GM23338 (cell line): ENCODE measurements at regions not wholly inside any gene's neighbourhood (a gene's known extent, or its start where the extent isn't known, plus 50 kb on each side); places are given as distances from the start of the nearest gene placed in this dataset.

ENCODE experiments used
- ATAC-seq: fragments of 200-7000 bp; cut with Tn5 transposase; 3 replicates; pipeline ENCODE4 v1.9.1; 2020
- DNase-seq: peaks from one replicate; pipeline ENCODE4 v3.0.0-alpha.2; 2015; ENCODE audit warnings: low spot score
- H2AFZ ChIP-seq: fragments of 200-600 bp; sonication (generic); 2 replicates; pipeline ENCODE4 v1.8.0; 2016; ENCODE audit warnings: antibody characterized with exemption, mild to moderate bottlenecking, moderate library complexity
- H3F3A ChIP-seq: fragments of 200-600 bp; sonication (generic); replicated peaks from 2 replicates; pipeline ENCODE4 v1.8.0; 2017; ENCODE audit warnings: antibody characterized with exemption, mixed run types, low read depth
- H3K27ac ChIP-seq: fragments of 200-600 bp; sonication (generic); 2 replicates; pipeline ENCODE4 v1.6.1; 2016; ENCODE audit warnings: low read depth
- H3K27me3 ChIP-seq: fragments of 200-600 bp; sonication (generic); 2 replicates; pipeline ENCODE4 v1.8.0; 2016; ENCODE audit warnings: mild to moderate bottlenecking, mixed run types, moderate library complexity; ENCODE audit not compliant: insufficient read depth
- H3K36me3 ChIP-seq: fragments of 200-600 bp; sonication (generic); 2 replicates; pipeline ENCODE4 v1.8.0; 2016; ENCODE audit warnings: mild to moderate bottlenecking; ENCODE audit not compliant: insufficient read depth
- H3K4me1 ChIP-seq: fragments of 200-600 bp; sonication (generic); 2 replicates; pipeline ENCODE4 v1.8.0; 2016; ENCODE audit warnings: mild to moderate bottlenecking, moderate library complexity; ENCODE audit not compliant: insufficient read depth
- H3K4me2 ChIP-seq: fragments of 200-600 bp; sonication (generic); 2 replicates; pipeline ENCODE4 v1.7.1; 2017; ENCODE audit warnings: mixed run types
- H3K4me3 ChIP-seq: fragments of 200-600 bp; sonication (generic); 2 replicates; pipeline ENCODE4 v1.6.1; 2016; ENCODE audit warnings: mixed run types
- H3K79me2 ChIP-seq: fragments of 200-600 bp; sonication (generic); replicated peaks from 2 replicates; pipeline ENCODE4 v1.8.0; 2017; ENCODE audit warnings: mild to moderate bottlenecking; ENCODE audit not compliant: insufficient read depth
- H3K9me2 ChIP-seq: fragments of 200-600 bp; sonication (generic); 2 replicates; pipeline ENCODE4 v1.8.0; 2017; ENCODE audit not compliant: insufficient read depth
- H4K20me1 ChIP-seq: fragments of 200-600 bp; sonication (generic); replicated peaks from 2 replicates; pipeline ENCODE4 v1.8.0; 2017; ENCODE audit warnings: mild to moderate bottlenecking; ENCODE audit not compliant: insufficient read depth
- H3K27ac Mint-ChIP-seq: 2 replicates; pipeline ENCODE4 v1.8.0; 2020; ENCODE audit warnings: inconsistent platforms, mild to moderate bottlenecking, moderate library complexity, mixed read lengths
- H3K27me3 Mint-ChIP-seq: 3 replicates; pipeline ENCODE4 v1.8.0; 2022; ENCODE audit warnings: low read depth, mild to moderate bottlenecking, moderate library complexity, mixed read lengths, inconsistent platforms; ENCODE audit not compliant: insufficient read depth, poor library complexity
- H3K36me3 Mint-ChIP-seq: 3 replicates; pipeline ENCODE4 v1.8.0; 2021; ENCODE audit warnings: low read depth, mild to moderate bottlenecking, inconsistent platforms, moderate library complexity, mixed read lengths
- H3K4me1 Mint-ChIP-seq: 3 replicates; pipeline ENCODE4 v1.8.0; 2020; ENCODE audit warnings: mild to moderate bottlenecking, inconsistent platforms, mixed read lengths
- H3K4me3 Mint-ChIP-seq: 3 replicates; pipeline ENCODE4 v1.8.0; 2021; ENCODE audit warnings: moderate library complexity, mild to moderate bottlenecking, inconsistent platforms, mixed read lengths
- H3K9me3 Mint-ChIP-seq: 3 replicates; pipeline ENCODE4 v1.8.0; 2020; ENCODE audit warnings: moderate library complexity, mild to moderate bottlenecking, inconsistent platforms, mixed read lengths
- CTCF ChIP-seq, 2 experiments: fragments of 200-600 bp in 1 of 2; sonication (generic) in 1 of 2; conservative IDR thresholded peaks; 2 replicates each; pipeline versions ENCODE4 v1.5.1 to v1.6.1; 2016 to 2017; ENCODE audit warnings: antibody characterized with exemption in 2 of 2, low read depth in 2 of 2, mild to moderate bottlenecking in 2 of 2, moderate library complexity in 1 of 2
- ETS1 ChIP-seq: IDR thresholded peaks from 2 replicates; pipeline ENCODE4 v1.6.1; 2016; ENCODE audit warnings: antibody characterized with exemption
- EZH2 ChIP-seq: fragments of 200-600 bp; sonication (generic); IDR thresholded peaks from one replicate; pipeline ENCODE4 v1.8.0; 2017; ENCODE audit warnings: antibody characterized with exemption, mild to moderate bottlenecking, low read depth; ENCODE audit not compliant: unreplicated experiment
- EZH2phosphoT487 ChIP-seq: fragments of 200-600 bp; sonication (generic); IDR thresholded peaks from one replicate; pipeline ENCODE4 v1.8.1; 2018; ENCODE audit warnings: antibody characterized with exemption; ENCODE audit not compliant: unreplicated experiment
- JUNB ChIP-seq: IDR thresholded peaks from one replicate; pipeline ENCODE4 v1.6.1; 2016; ENCODE audit warnings: antibody characterized with exemption; ENCODE audit not compliant: unreplicated experiment
- NANOG ChIP-seq: IDR thresholded peaks from 2 replicates; pipeline ENCODE4 v1.6.1; 2016; ENCODE audit warnings: antibody characterized with exemption, borderline replicate concordance
- REST ChIP-seq: IDR thresholded peaks from one replicate; pipeline ENCODE4 v1.6.1; 2018; ENCODE audit warnings: antibody characterized with exemption; ENCODE audit not compliant: unreplicated experiment
- STAT1 ChIP-seq: IDR thresholded peaks from one replicate; pipeline ENCODE4 v1.6.1; 2016; ENCODE audit warnings: antibody characterized with exemption; ENCODE audit not compliant: unreplicated experiment
- ZNF331 ChIP-seq: fragments of 250-450 bp; sonication (Bioruptor Pico); IDR thresholded peaks from 2 replicates; pipeline ENCODE4 v1.5.0; 2020; ENCODE audit warnings: low read depth, mild to moderate bottlenecking, moderate library complexity
- ZNF462 ChIP-seq: fragments of 250-450 bp; sonication (Bioruptor Pico); IDR thresholded peaks from 2 replicates; pipeline ENCODE4 v1.5.0; 2020; ENCODE audit warnings: mild to moderate bottlenecking, moderate library complexity

- H3K4me3 Mint-ChIP-seq, result no peak overlapping the region
- no peak for DNase-seq
- Histone ChIP-seq H3K4me3 (no peak overlapping the region), H3K27ac (no peak overlapping the region), H4K20me1 (no peaks in the 10 kb centered on the region), H3K4me2 (no peak overlapping the region), H3K27me3 (no peaks in the 10 kb centered on the region), H3F3A (no peaks in the 10 kb centered on the region), H2AFZ (no peak overlapping the region), H3K79me2 (no peaks in the 10 kb centered on the region), H3K4me1 (no peaks in the 10 kb centered on the region), H3K9me2 (no peaks in the 10 kb centered on the region), H3K36me3 (no peaks in the 10 kb centered on the region)
- H3K4me1 Mint-ChIP-seq, result no peaks in the 10 kb centered on the region
- H3K27ac Mint-ChIP-seq, result no peak overlapping the region
- ATAC-seq, result no peak
- peaks cover 8% of the 10 kb centered on the region; the same call in 1 of the 3 replicates for H3K9me3 Mint-ChIP-seq
- no peaks in the 10 kb centered on the region; the same call in 2 of the 3 replicates for H3K36me3 Mint-ChIP-seq
- TF ChIP-seq NANOG (no peak), ZNF462 (no peak), ETS1 (no peak), JUNB (no peak), EZH2 (no peak), STAT1 (no peak), CTCF (conservative IDR thresholded peaks at IDR 0.05; ENCODE audit: low read depth in 2 of 2) (no peak), EZH2phosphoT487 (no peak), REST (no peak), ZNF331 (CRISPR knock-in tag) (no peak)
- no peaks in the 10 kb centered on the region for H3K27me3 Mint-ChIP-seq
These were observed 52.2 kb upstream of the PAX3 start for GRCh38 chr2:222351035-222351434.
